ENCODE measurements at regions not wholly inside any gene's neighbourhood (a gene's known extent, or its start where the extent isn't known, plus 50 kb on each side); places are given as distances from the start of the nearest gene placed in this dataset.

- no peak for TF ChIP-seq RAD21 (IDR thresholded peaks at IDR 0.05; ENCODE audit: low read depth)
- no peak for TF ChIP-seq ZNF274 (IDR thresholded peaks at IDR 0.05; ENCODE audit: low read depth, low read length)
- TF ChIP-seq ZBTB33 (IDR thresholded peaks at IDR 0.05; ENCODE audit: extremely low read depth, insufficient replicate concordance, low read length): no peak
Observed at GRCh38 chr11:69878927-69879728, 59.9 kb upstream of the FGF3 start (continued).

GRCh38 chr11:69879729-69880005, 60.5 kb upstream of the FGF3 start:
- no TSS peak for BruUV-seq (replicated peaks)
- H3K4me3 ChIP-seq (replicated peaks in 1 of 2; ENCODE audit: low read depth in 1 of 2, low read length in 2 of 2): no peak overlapping the region
- no peak overlapping the region for H2AFZ ChIP-seq (ENCODE audit: low read depth, low read length, poor library complexity, severe bottlenecking)
- no peak for ATAC-seq
- no peaks in the 10 kb centered on the region for H3K9me2 ChIP-seq (ENCODE audit: insufficient read depth)
- RAD21 ChIA-PET (ENCODE audit: low non-redundant PET in 1 of 2, low total read pairs in 2 of 2, uncharacterized antibody in 2 of 2, unreplicated experiment in 2 of 2): no interaction called here
- no peak overlapping the region for H3K27ac ChIP-seq (ENCODE audit: low read depth, low read length)
- CTCF ChIA-PET: no interaction called here
- intact Hi-C loops (cut with micrococcal nuclease): no loop called here
- H3K4me1 ChIP-seq (ENCODE audit: control insufficient read depth in 1 of 2, insufficient read depth in 2 of 2, low read length in 2 of 2): no peaks in the 10 kb centered on the region
- H3K79me2 ChIP-seq (ENCODE audit: insufficient read depth, low read length): no peaks in the 10 kb centered on the region
- no peaks in the 10 kb centered on the region for H3K27me3 ChIP-seq (ENCODE audit: insufficient read depth, low read length)
- POLR2A ChIA-PET: no interaction called here
- no peak for DNase-seq (ENCODE audit: low read depth, low spot score)
- H3K4me2 ChIP-seq (ENCODE audit: low read length): no peak overlapping the region
- H3K9ac ChIP-seq (ENCODE audit: low read length): no peak overlapping the region
- H3K9me3 ChIP-seq (ENCODE audit: control insufficient read depth in 1 of 2, insufficient read depth in 1 of 2, low read depth in 1 of 2, low read length in 2 of 2): no peaks in the 10 kb centered on the region
- no peaks in the 10 kb centered on the region for H4K20me1 ChIP-seq (ENCODE audit: insufficient read depth)
- no peak for TF ChIP-seq EGR1 (IDR thresholded peaks at IDR 0.05; ENCODE audit: low read depth)
- no peak for TF ChIP-seq RAD21 (IDR thresholded peaks at IDR 0.05; ENCODE audit: low read depth)
- no peak for TF ChIP-seq MAX (IDR thresholded peaks at IDR 0.05)
- TF ChIP-seq ZFX (IDR thresholded peaks at IDR 0.05): no peak
- H3K36me3 ChIP-seq (ENCODE audit: control insufficient read depth in 1 of 2, insufficient read depth in 2 of 2, low read length in 2 of 2): no peaks in the 10 kb centered on the region

All from HCT116 (cell line).